HG03103 (cell line): ENCODE measurements at regions not wholly inside any gene's neighbourhood (a gene's known extent, or its start where the extent isn't known, plus 50 kb on each side); places are given as distances from the start of the nearest gene placed in this dataset.
A peak's percentile ranks its signal among the peaks of the same experiment; 100 is the strongest.
"Not testable (repeated sequence)": the region's sequence is repeated elsewhere in the genome, so short reads cannot be mapped to it uniquely, and the experiment has no call there.

Source experiments
- ATAC-seq: cut with Tn5 transposase; IDR thresholded peaks from one replicate; pipeline ENCODE4 v1.9.1; 2021; ENCODE audit warnings: low read depth; ENCODE audit not compliant: unreplicated experiment

GRCh38 chr3:144023543-144023942 lies 51.9 kb downstream of the DIPK2A start:
- not testable (repeated sequence) for ATAC-seq

- ATAC-seq, result peak; percentile 86
These were observed 57.3 kb downstream of the DIPK2A start for GRCh38 chr3:144028798-144029411.

GRCh38 chr3:144029769-144030168 lies 58.1 kb downstream of the DIPK2A start:
- ATAC-seq, result no peak

GRCh38 chr3:144031938-144032337 lies 60.3 kb downstream of the DIPK2A start:
- no peak for ATAC-seq

- ATAC-seq, result peak; percentile 56
These were observed 61.1 kb downstream of the DIPK2A start for GRCh38 chr3:144032531-144033239.

- ATAC-seq, result no peak
These were observed 61.6 kb downstream of the DIPK2A start for GRCh38 chr3:144033240-144033589.

- no peak for ATAC-seq
These were observed 62.2 kb downstream of the DIPK2A start for GRCh38 chr3:144033863-144034262.

- ATAC-seq, result no peak
These were observed 63.2 kb downstream of the DIPK2A start for GRCh38 chr3:144034715-144035290.

GRCh38 chr3:144036498-144036897 lies 64.9 kb downstream of the DIPK2A start:
- no peak for ATAC-seq

GRCh38 chr3:144039661-144040060 lies 68.0 kb downstream of the DIPK2A start:
- ATAC-seq, result no peak

- ATAC-seq, result no peak
These were observed 70.4 kb downstream of the DIPK2A start for GRCh38 chr3:144041960-144042556.

GRCh38 chr3:144045766-144046165 lies 74.1 kb downstream of the DIPK2A start:
- ATAC-seq, result no peak

GRCh38 chr3:144049374-144049773 lies 77.8 kb downstream of the DIPK2A start:
- no peak for ATAC-seq

GRCh38 chr3:144051211-144051610 lies 79.6 kb downstream of the DIPK2A start:
- ATAC-seq, result no peak

GRCh38 chr3:144052275-144052674 lies 80.7 kb downstream of the DIPK2A start:
- ATAC-seq, result no peak

GRCh38 chr3:144053121-144053520 lies 81.5 kb downstream of the DIPK2A start:
- no peak for ATAC-seq

GRCh38 chr3:144054766-144055165 lies 83.1 kb downstream of the DIPK2A start:
- no peak for ATAC-seq

GRCh38 chr3:144055604-144056003 lies 84.0 kb downstream of the DIPK2A start:
- no peak for ATAC-seq

- no peak for ATAC-seq
These were observed 87.1 kb downstream of the DIPK2A start for GRCh38 chr3:144058713-144059112.

GRCh38 chr3:144059481-144059880 lies 87.9 kb downstream of the DIPK2A start:
- ATAC-seq, result no peak

GRCh38 chr3:144060881-144061280 lies 89.3 kb downstream of the DIPK2A start:
- no peak for ATAC-seq

- ATAC-seq, result no peak
These were observed 91.7 kb downstream of the DIPK2A start for GRCh38 chr3:144063306-144063705.
